WTC11 (cell line): ENCODE measurements at regions not wholly inside any gene's neighbourhood (a gene's known extent, or its start where the extent isn't known, plus 50 kb on each side); places are given as distances from the start of the nearest gene placed in this dataset.

ENCODE experiments used
- ATAC-seq: fragments of 200-7000 bp; cut with Tn5 transposase; 2 replicates; pipeline ENCODE4 v1.10.0; 2021; ENCODE audit warnings: mild to moderate bottlenecking, moderate library complexity
- CTCF ChIA-PET: fragments of 300-600 bp; sonication (Branson Sonifier 250); formaldehyde crosslinking; loops from one replicate; lab custom pipeline; 2021; ENCODE audit warnings: antibody characterized with exemption; lab: Charles Lee
- POLR2A ChIA-PET: fragments of 350-600 bp; sonication (Branson Sonifier 250); formaldehyde crosslinking; loops from one replicate; lab custom pipeline; 2021; ENCODE audit warnings: antibody characterized with exemption; lab: Charles Lee
- DNase-seq: peaks from one replicate; pipeline ENCODE4 v3.0.0; 2021; ENCODE audit warnings: low spot score
- H3K27ac Mint-ChIP-seq: 2 replicates; pipeline ENCODE4 v1.8.0; 2021; ENCODE audit warnings: mixed read lengths
- H3K27me3 Mint-ChIP-seq: 2 replicates; pipeline ENCODE4 v1.8.0; 2021; ENCODE audit warnings: low read depth, mild to moderate bottlenecking, moderate library complexity, mixed read lengths
- H3K36me3 Mint-ChIP-seq: 2 replicates; pipeline ENCODE4 v1.8.0; 2021; ENCODE audit warnings: mixed read lengths
- H3K4me1 Mint-ChIP-seq: 2 replicates; pipeline ENCODE4 v1.8.0; 2022; ENCODE audit warnings: mixed read lengths
- H3K4me3 Mint-ChIP-seq: 2 replicates; pipeline ENCODE4 v1.8.0; 2021; ENCODE audit warnings: mild to moderate bottlenecking, moderate library complexity, mixed read lengths
- H3K9me3 Mint-ChIP-seq: 2 replicates; pipeline ENCODE4 v1.8.0; 2021; ENCODE audit warnings: mixed read lengths
- AFF4 ChIP-seq: sonication (generic); formaldehyde crosslinking; IDR thresholded peaks from 2 replicates; pipeline ENCODE4 v1.8.1; 2023; ENCODE audit warnings: mild to moderate bottlenecking, missing genetic modification reagents, borderline replicate concordance
- ATF6 ChIP-seq: sonication (generic); formaldehyde crosslinking; IDR thresholded peaks from 2 replicates; pipeline ENCODE4 v1.8.1; 2023; ENCODE audit warnings: mild to moderate bottlenecking, missing genetic modification reagents
- CREM ChIP-seq: sonication (generic); formaldehyde crosslinking; IDR thresholded peaks from 2 replicates; pipeline ENCODE4 v1.8.1; 2022; ENCODE audit warnings: mild to moderate bottlenecking, missing genetic modification reagents, moderate library complexity
- E2F5 ChIP-seq: sonication (generic); formaldehyde crosslinking; IDR thresholded peaks from 2 replicates; pipeline ENCODE4 v1.8.1; 2022; ENCODE audit warnings: mild to moderate bottlenecking, moderate library complexity, missing genetic modification reagents
- ELF4 ChIP-seq: sonication (generic); formaldehyde crosslinking; IDR thresholded peaks from 2 replicates; pipeline ENCODE4 v1.8.1; 2022; ENCODE audit warnings: low read depth, mild to moderate bottlenecking, moderate library complexity, missing genetic modification reagents
- GRHL2 ChIP-seq: fragments of 250-450 bp; sonication (Bioruptor Pico); IDR thresholded peaks from 2 replicates; pipeline ENCODE4 v1.8.0; 2022; ENCODE audit warnings: mild to moderate bottlenecking, moderate library complexity; ENCODE audit not compliant: insufficient replicate concordance, severe bottlenecking
- IRF1 ChIP-seq: sonication (generic); formaldehyde crosslinking; IDR thresholded peaks from 2 replicates; pipeline ENCODE4 v1.8.0; 2023; ENCODE audit warnings: missing genetic modification reagents
- NFATC4 ChIP-seq: fragments of 250-450 bp; sonication (Bioruptor Pico); IDR thresholded peaks from 2 replicates; pipeline ENCODE4 v1.9.0; 2021; ENCODE audit warnings: mild to moderate bottlenecking
- NR2C2 ChIP-seq: sonication (generic); formaldehyde crosslinking; IDR thresholded peaks from 2 replicates; pipeline ENCODE4 v1.8.0; 2022; ENCODE audit warnings: mild to moderate bottlenecking, missing genetic modification reagents
- PRDM15 ChIP-seq: sonication (generic); formaldehyde crosslinking; IDR thresholded peaks from 2 replicates; pipeline ENCODE4 v1.8.0; 2022; ENCODE audit warnings: missing genetic modification reagents
- TEAD1 ChIP-seq: sonication (generic); formaldehyde crosslinking; IDR thresholded peaks from 2 replicates; pipeline ENCODE4 v1.8.0; 2022; ENCODE audit warnings: mild to moderate bottlenecking, missing genetic modification reagents
- TEAD4 ChIP-seq: sonication (generic); formaldehyde crosslinking; IDR thresholded peaks from 2 replicates; pipeline ENCODE4 v1.8.0; 2022; ENCODE audit warnings: mild to moderate bottlenecking, missing genetic modification reagents
- TP53 ChIP-seq: sonication (generic); formaldehyde crosslinking; IDR thresholded peaks from 2 replicates; pipeline ENCODE4 v1.8.1; 2023; ENCODE audit warnings: mild to moderate bottlenecking, missing genetic modification reagents
- ZNF281 ChIP-seq: sonication (generic); formaldehyde crosslinking; IDR thresholded peaks from 2 replicates; pipeline ENCODE4 v1.8.0; 2023; ENCODE audit warnings: mild to moderate bottlenecking, missing genetic modification reagents
- ZNF317 ChIP-seq: sonication (generic); formaldehyde crosslinking; IDR thresholded peaks from 2 replicates; pipeline ENCODE4 v1.8.1; 2023; ENCODE audit warnings: low read depth, mild to moderate bottlenecking, moderate library complexity, missing genetic modification reagents, borderline replicate concordance
- ZNF532 ChIP-seq: fragments of 250-450 bp; sonication (Bioruptor Pico); IDR thresholded peaks from 2 replicates; pipeline ENCODE4 v1.9.0; 2021; ENCODE audit warnings: mild to moderate bottlenecking, borderline replicate concordance

GRCh38 chr7:86969865-86970264 lies 89.6 kb downstream of the ELAPOR2 start:
- no peaks in the 10 kb centered on the region for H3K36me3 Mint-ChIP-seq
- no peak overlapping the region for H3K27ac Mint-ChIP-seq
- no peaks in the 10 kb centered on the region for H3K27me3 Mint-ChIP-seq
- no peak for DNase-seq
- H3K4me3 Mint-ChIP-seq, result no peak overlapping the region
- no peak for TF ChIP-seq TEAD1 (CRISPR knock-in tag)
- TF ChIP-seq ATF6, result no peak
- TF ChIP-seq TEAD4 (CRISPR knock-in tag), result no peak
- TF ChIP-seq NR2C2 (CRISPR knock-in tag), result no peak
- no peak for TF ChIP-seq NFATC4 (CRISPR knock-in tag)
- H3K9me3 Mint-ChIP-seq, result peaks cover 15% of the 10 kb centered on the region
- no peak for ATAC-seq
- H3K4me1 Mint-ChIP-seq, result peaks cover 62% of the 10 kb centered on the region
- POLR2A ChIA-PET, result interaction anchor here (1.2 kb wide), 1 partner anchor 182 kb away, joined by 3 read pairs; the partner anchor contains the start of gene DMTF1
- CTCF ChIA-PET, result interaction anchor here (0.6 kb wide), 1 partner anchor 90 kb away, joined by 3 read pairs; no protein-coding TSS in a partner anchor

- H3K27me3 Mint-ChIP-seq, result no peaks in the 10 kb centered on the region
- DNase-seq, result no peak
- no peak for TF ChIP-seq AFF4 (CRISPR knock-in tag)
- no peak for TF ChIP-seq E2F5 (CRISPR knock-in tag)
- no peak for TF ChIP-seq ZNF281 (CRISPR knock-in tag)
- TF ChIP-seq GRHL2 (CRISPR knock-in tag), result no peak
- TF ChIP-seq PRDM15, result no peak
- no peak for TF ChIP-seq TP53 (CRISPR knock-in tag)
- TF ChIP-seq ELF4 (CRISPR knock-in tag), result no peak
- no peak for TF ChIP-seq IRF1
- no peak for TF ChIP-seq CREM
- TF ChIP-seq ZNF532 (CRISPR knock-in tag), result no peak
- no peak for TF ChIP-seq ZNF317 (CRISPR knock-in tag)
Measured at GRCh38 chr7:86968618-86969017, 90.8 kb downstream of the ELAPOR2 start.

More at GRCh38 chr7:86968618-86969017, 90.8 kb downstream of the ELAPOR2 start:
- no peak for ATAC-seq
- POLR2A ChIA-PET, result no interaction called here
- CTCF ChIA-PET, result no interaction called here
- Mint-ChIP-seq H3K4me3 (no peak overlapping the region), H3K27ac (no peak overlapping the region), H3K36me3 (no peaks in the 10 kb centered on the region), H3K4me1 (peaks cover 70% of the 10 kb centered on the region), H3K9me3 (peaks cover 15% of the 10 kb centered on the region)
